Cardiac fibroblast (primary cell): ENCODE measurements at regions not wholly inside any gene's neighbourhood (a gene's known extent, or its start where the extent isn't known, plus 50 kb on each side); places are given as distances from the start of the nearest gene placed in this dataset.

Experiments
- DNase-seq, 2 donors: peaks; one replicate each; pipeline versions ENCODE4 v3.0.0 to v3.0.0-alpha.2; 2010; ENCODE audit warnings: low read depth in 2 of 2
- H3K4me3 ChIP-seq, 2 donors: replicated peaks in 1 of 2; 1 replicate in 1 of 2; 2 replicates in 1 of 2; pipeline ENCODE4 v1.5.1; 2011; ENCODE audit warnings: low read depth in 2 of 2, low read length in 2 of 2, mild to moderate bottlenecking in 2 of 2, moderate library complexity in 1 of 2
- TF ChIP-seq, protein P1 (sequence below): IDR thresholded peaks from one replicate; pipeline ENCODE4 v1.5.1; 2011; ENCODE audit warnings: low read depth, mild to moderate bottlenecking, low read length, inconsistent platforms

DNA sequence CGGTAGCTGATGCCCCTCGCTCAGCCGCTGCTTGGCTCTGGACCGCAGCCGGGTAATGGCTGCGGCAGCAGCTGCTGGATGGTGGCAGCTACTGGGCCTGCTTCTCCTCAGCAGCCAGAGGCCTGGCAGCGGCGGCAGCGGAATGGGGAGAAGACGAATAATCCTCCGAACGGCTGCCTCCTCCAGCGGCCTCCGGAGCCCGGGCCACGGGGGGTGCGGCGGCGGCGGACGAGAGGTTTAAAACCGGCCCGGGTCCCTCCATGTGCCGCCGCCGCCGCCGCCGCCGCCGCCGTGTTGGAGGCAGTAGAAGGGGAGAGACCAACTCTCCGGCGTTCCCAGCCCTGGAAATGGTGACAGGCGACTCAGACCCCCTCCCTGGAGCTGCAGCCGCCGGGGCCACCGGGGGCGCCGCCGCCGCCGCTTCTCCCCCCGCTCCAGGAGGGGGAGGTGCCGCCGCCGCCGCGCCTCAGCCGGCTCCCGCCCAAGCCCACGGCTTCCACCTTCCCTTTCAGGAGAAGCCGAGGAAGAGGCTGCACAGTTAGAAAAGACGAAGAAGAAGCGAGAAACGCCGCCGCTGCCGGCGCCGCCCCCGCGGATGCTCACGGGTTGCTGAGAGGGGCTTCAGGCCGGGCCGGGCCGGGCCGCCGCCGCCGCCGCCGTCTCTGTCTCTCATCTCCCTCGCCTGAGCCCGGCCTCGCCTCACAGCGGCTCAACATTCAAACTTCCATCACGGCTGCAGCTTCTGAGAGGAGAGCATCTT is 118.4 kb upstream of the PRSS3 start:
- TF ChIP-seq, protein P1, sequence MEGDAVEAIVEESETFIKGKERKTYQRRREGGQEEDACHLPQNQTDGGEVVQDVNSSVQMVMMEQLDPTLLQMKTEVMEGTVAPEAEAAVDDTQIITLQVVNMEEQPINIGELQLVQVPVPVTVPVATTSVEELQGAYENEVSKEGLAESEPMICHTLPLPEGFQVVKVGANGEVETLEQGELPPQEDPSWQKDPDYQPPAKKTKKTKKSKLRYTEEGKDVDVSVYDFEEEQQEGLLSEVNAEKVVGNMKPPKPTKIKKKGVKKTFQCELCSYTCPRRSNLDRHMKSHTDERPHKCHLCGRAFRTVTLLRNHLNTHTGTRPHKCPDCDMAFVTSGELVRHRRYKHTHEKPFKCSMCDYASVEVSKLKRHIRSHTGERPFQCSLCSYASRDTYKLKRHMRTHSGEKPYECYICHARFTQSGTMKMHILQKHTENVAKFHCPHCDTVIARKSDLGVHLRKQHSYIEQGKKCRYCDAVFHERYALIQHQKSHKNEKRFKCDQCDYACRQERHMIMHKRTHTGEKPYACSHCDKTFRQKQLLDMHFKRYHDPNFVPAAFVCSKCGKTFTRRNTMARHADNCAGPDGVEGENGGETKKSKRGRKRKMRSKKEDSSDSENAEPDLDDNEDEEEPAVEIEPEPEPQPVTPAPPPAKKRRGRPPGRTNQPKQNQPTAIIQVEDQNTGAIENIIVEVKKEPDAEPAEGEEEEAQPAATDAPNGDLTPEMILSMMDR: no peak
- H3K4me3 ChIP-seq: peak overlapping the region; percentile 40 to 42
- DNase-seq: peak in 1 of 2 donors; percentile 18

DNA sequence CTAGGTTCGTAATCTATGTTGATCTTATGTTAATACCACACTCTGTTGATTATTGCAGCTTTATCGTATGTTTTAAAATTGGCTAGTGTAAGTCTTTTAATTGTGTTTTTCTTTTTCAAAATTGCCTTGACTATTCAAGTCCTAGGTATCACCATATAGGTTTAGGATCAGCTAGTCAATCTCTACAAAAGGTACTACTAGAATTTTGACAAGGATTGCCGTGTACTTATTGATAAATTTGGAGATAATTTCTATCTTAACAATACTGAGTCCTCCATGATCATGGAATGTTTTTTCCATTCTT is 117.9 kb upstream of the PRSS3 start:
- TF ChIP-seq, protein P1: no peak
- peak overlapping the region in 1 of 2 donors; percentile 42 for H3K4me3 ChIP-seq
- DNase-seq: no peak

DNA sequence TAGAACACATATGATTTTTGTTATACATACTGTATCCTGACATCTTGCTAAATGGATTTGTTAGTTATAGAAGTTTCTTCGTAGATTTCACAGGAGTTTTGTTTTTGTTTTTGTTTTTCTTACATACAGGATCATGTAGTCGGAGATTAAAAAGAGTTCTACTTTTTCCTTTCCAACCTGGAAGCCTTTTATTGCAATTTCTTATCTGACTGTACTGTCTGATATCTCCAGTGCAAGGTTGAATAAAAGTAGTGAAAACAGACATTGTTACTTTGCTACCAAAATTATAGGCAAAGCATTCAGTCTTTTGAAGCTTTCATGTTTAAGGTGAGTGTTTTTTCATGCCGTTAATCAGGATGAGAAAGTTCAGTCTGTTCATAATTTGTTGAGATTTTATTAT is 117.4 kb upstream of the PRSS3 start:
- TF ChIP-seq, protein P1: no peak
- DNase-seq: no peak
- H3K4me3 ChIP-seq: no peak overlapping the region

DNA sequence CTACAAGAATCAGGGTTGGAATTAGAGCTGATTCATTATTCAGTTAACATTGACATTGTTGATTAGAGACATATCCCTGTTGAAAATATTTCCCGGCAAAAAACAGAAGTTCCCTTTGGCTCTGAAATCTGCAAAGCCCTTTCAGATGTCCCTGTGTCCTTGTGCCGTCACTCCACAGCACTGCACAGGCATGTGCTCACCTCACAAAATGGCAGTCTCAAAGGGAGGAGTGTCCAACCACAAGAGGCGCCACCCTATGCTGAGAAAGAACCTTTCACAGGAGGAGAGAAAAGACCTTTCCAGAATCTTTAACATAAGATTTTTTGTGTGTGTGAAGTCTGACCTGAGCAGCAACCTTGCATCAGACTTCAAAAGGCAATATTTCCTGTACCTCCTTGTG is 112.8 kb upstream of the PRSS3 start:
- TF ChIP-seq, protein P1: no peak

DNA sequence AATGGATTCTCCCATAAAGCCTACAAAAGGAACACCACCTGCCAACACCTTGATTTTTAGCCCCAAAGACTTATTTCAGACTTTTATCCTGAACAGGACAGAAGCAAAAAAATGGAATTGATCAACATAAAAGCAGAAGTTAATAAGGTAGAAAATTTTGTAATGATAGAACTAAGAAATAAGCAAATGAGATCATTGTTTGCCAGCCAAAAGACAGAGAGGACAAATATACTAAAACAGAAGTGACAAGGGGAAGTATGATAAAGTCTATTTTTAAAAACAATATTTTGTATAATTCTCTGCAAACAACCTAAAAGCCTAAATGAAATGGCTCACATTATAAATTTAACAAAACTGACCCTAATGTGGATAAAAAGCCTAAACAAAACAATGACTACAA is 110.5 kb upstream of the PRSS3 start:
- TF ChIP-seq, protein P1: no peak
- no peak overlapping the region for H3K4me3 ChIP-seq
- no peak for DNase-seq

More for the DNA sequence above, 112.8 kb upstream of the PRSS3 start:
- H3K4me3 ChIP-seq: no peak overlapping the region
- DNase-seq: no peak

DNA sequence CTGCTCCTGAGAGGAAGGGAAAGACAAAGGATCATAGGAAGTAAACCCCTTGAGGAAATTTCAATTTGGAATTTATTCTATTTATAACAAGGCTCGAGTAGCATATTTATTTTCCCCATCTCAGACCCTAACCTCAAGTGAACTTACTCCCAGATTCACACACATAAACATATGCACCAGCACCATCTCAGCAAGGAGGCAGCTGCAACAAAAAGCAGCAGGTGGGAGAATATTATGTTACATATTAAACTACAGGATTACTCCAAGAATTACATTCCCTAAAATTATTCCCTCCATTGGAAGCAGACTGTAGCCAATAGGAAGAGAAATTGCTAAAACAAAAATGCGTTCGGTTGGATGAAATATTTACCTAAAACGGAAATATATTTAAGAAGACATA is 108.4 kb upstream of the PRSS3 start:
- TF ChIP-seq, protein P1: no peak
- no peak overlapping the region for H3K4me3 ChIP-seq
- DNase-seq: no peak

DNA sequence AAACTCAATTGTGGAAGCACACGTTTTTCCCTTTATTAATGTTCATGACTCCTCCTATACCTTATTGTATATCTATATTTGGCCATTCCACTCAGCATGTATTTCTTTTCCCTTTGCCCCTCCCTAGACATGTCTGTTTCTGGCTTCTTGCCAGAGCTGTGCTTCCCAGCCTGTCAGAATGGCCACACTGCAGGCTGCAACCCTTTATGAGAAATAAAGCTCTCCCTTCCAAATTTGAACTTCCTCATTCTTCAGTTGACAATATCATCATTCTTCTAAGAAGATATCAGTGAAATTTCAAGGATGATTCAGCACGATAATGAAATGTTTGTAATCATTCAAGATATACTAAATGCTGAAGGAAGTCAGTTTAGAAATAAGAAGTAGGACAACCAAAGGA is 107.6 kb upstream of the PRSS3 start:
- DNase-seq: peak in 1 of 2 donors; percentile 5
- TF ChIP-seq, protein P1: no peak
- H3K4me3 ChIP-seq: no peak overlapping the region
